HG03175 (cell line): ENCODE measurements at regions not wholly inside any gene's neighbourhood (a gene's known extent, or its start where the extent isn't known, plus 50 kb on each side); places are given as distances from the start of the nearest gene placed in this dataset.
"Not testable (repeated sequence)": the region's sequence is repeated elsewhere in the genome, so short reads cannot be mapped to it uniquely, and the experiment has no call there.

ENCODE experiments used
- ATAC-seq: cut with Tn5 transposase; IDR thresholded peaks from one replicate; pipeline ENCODE4 v1.9.1; 2021; ENCODE audit warnings: mild to moderate bottlenecking, moderate library complexity; ENCODE audit not compliant: unreplicated experiment

- not testable (repeated sequence) for ATAC-seq
Measured at GRCh38 chr2:22156661-22157060, 1032.9 kb downstream of the TDRD15 start.

GRCh38 chr2:22167256-22167655 is 1043.5 kb downstream of the TDRD15 start:
- no peak for ATAC-seq

GRCh38 chr2:22175003-22175402 is 1051.2 kb downstream of the TDRD15 start:
- ATAC-seq, result no peak

GRCh38 chr2:22185251-22185650 is 1061.5 kb downstream of the TDRD15 start:
- no peak for ATAC-seq

- not testable (repeated sequence) for ATAC-seq
Measured at GRCh38 chr2:22186261-22186828, 1062.6 kb downstream of the TDRD15 start.

- ATAC-seq, result no peak
Measured at GRCh38 chr2:22189893-22190480, 1066.2 kb downstream of the TDRD15 start.

GRCh38 chr2:22194218-22194617 is 1070.5 kb downstream of the TDRD15 start:
- no peak for ATAC-seq

- no peak for ATAC-seq
Measured at GRCh38 chr2:22196806-22197205, 1073.0 kb downstream of the TDRD15 start.

- ATAC-seq, result no peak
Measured at GRCh38 chr2:22198381-22199283, 1074.9 kb downstream of the TDRD15 start.

- ATAC-seq, result no peak
Measured at GRCh38 chr2:22199994-22200393, 1076.2 kb downstream of the TDRD15 start.

- no peak for ATAC-seq
Measured at GRCh38 chr2:22209545-22209944, 1085.8 kb downstream of the TDRD15 start.

GRCh38 chr2:22213237-22213636 is 1089.5 kb downstream of the TDRD15 start:
- no peak for ATAC-seq

GRCh38 chr2:22215517-22215916 is 1091.7 kb downstream of the TDRD15 start:
- ATAC-seq, result no peak

- no peak for ATAC-seq
Measured at GRCh38 chr2:22217881-22218280, 1094.1 kb downstream of the TDRD15 start.

- no peak for ATAC-seq
Measured at GRCh38 chr2:22221006-22221405, 1097.2 kb downstream of the TDRD15 start.

- no peak for ATAC-seq
Measured at GRCh38 chr2:22238967-22239366, 1115.2 kb downstream of the TDRD15 start.

GRCh38 chr2:22247466-22247865 is 1123.7 kb downstream of the TDRD15 start:
- no peak for ATAC-seq

GRCh38 chr2:22248851-22249250 is 1125.1 kb downstream of the TDRD15 start:
- ATAC-seq, result no peak

- no peak for ATAC-seq
Measured at GRCh38 chr2:22253171-22253570, 1129.4 kb downstream of the TDRD15 start.

- ATAC-seq, result no peak
Measured at GRCh38 chr2:22261165-22261564, 1123.8 kb upstream of the KLHL29 start.

GRCh38 chr2:22270341-22270740 is 1114.6 kb upstream of the KLHL29 start:
- no peak for ATAC-seq

GRCh38 chr2:22273853-22274252 is 1111.1 kb upstream of the KLHL29 start:
- no peak for ATAC-seq
